Adrenal gland (tissue), 5 donors: ENCODE measurements at regions not wholly inside any gene's neighbourhood (a gene's known extent, or its start where the extent isn't known, plus 50 kb on each side); places are given as distances from the start of the nearest gene placed in this dataset.

ENCODE experiments used
- CTCF ChIP-seq, 6 experiments: fragments of 450-650 bp in 4 of 6; fragments of 200-600 bp in 2 of 6; sonication (generic) in 1 of 6; IDR thresholded peaks; 1 replicate in 5 of 6; 2 replicates in 1 of 6; pipeline versions ENCODE4 v1.5.1 to v1.8.0; 2016 to 2021; ENCODE audit warnings: antibody characterized with exemption in 6 of 6, mild to moderate bottlenecking in 2 of 6, moderate library complexity in 1 of 6
- POLR2A ChIP-seq, 2 donors: fragments of 450-650 bp; IDR thresholded peaks; one replicate each; pipeline ENCODE4 v1.6.1; 2017; ENCODE audit warnings: antibody characterized with exemption in 2 of 2, mild to moderate bottlenecking in 2 of 2, moderate library complexity in 1 of 2
- donor health status: DM: no; HTN: no; CAD: no.

DNA sequence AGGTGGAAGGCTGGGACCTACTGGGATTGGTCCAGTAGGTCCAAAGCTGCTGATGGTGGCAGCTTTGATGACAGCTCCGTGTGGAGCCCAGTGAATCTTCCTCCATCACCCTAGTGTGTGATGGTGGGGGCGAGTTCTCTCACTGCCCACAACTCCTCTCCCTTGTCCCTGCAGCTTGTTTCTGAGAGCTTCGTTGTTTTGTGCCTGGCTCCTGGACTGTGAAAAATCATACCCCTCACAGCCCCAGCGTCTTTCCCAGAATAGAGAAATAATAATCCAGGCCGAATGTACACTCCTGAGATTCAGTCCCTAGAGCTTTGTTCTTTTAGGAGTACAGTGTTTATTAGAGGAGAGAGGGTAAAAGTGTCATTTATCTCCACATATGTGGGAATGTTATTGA is 372.2 kb downstream of the ENC1 start:
- TF ChIP-seq CTCF (IDR thresholded peaks at IDR 0.05) = no peak
- no peak for TF ChIP-seq POLR2A (IDR thresholded peaks at IDR 0.05)
